GM12891 (cell line): ENCODE measurements at regions not wholly inside any gene's neighbourhood (a gene's known extent, or its start where the extent isn't known, plus 50 kb on each side); places are given as distances from the start of the nearest gene placed in this dataset.

Experiments
- PAX5 ChIP-seq: IDR thresholded peaks from 2 replicates; pipeline ENCODE4 v1.6.1; 2011; ENCODE audit warnings: low read length, moderate library complexity, mild to moderate bottlenecking; ENCODE audit not compliant: insufficient read depth, severe bottlenecking
- POLR2A ChIP-seq: IDR thresholded peaks from 2 replicates; pipeline ENCODE4 v1.6.1; 2011; ENCODE audit warnings: low read depth, low read length, control low read depth
- POLR2AphosphoS5 ChIP-seq: IDR thresholded peaks from 2 replicates; pipeline ENCODE4 v1.6.1; 2011; ENCODE audit warnings: low read depth, low read length, control low read depth
- POU2F2 ChIP-seq: IDR thresholded peaks from 2 replicates; pipeline ENCODE4 v1.6.1; 2011; ENCODE audit warnings: low read depth, mild to moderate bottlenecking, control low read depth, low read length, moderate library complexity
- SPI1 ChIP-seq: IDR thresholded peaks from 2 replicates; pipeline ENCODE4 v1.6.1; 2011; ENCODE audit warnings: low read depth, low read length, control low read depth
- TAF1 ChIP-seq: IDR thresholded peaks from 2 replicates; pipeline ENCODE4 v1.6.1; 2011; ENCODE audit warnings: low read depth, low read length, control low read depth

GRCh38 chr1:94627771-94628498 is 86.4 kb upstream of the F3 start:
- TF ChIP-seq POLR2A, result no peak
- TF ChIP-seq TAF1, result no peak
- TF ChIP-seq POLR2AphosphoS5, result no peak
- TF ChIP-seq SPI1, result no peak
- no peak for TF ChIP-seq PAX5
- TF ChIP-seq POU2F2, result no peak
